H9 (cell line): ENCODE measurements at regions not wholly inside any gene's neighbourhood (a gene's known extent, or its start where the extent isn't known, plus 50 kb on each side); places are given as distances from the start of the nearest gene placed in this dataset.

Experiments
- DNase-seq: peaks from one replicate; pipeline ENCODE4 v3.0.0-alpha.2; 2017
- H2AFZ ChIP-seq: one replicate; pipeline ENCODE4 v1.6.1; 2013; ENCODE audit warnings: mild to moderate bottlenecking, low read length, control low read depth, moderate library complexity
- H2AK5ac ChIP-seq: 2 replicates; pipeline ENCODE4 v1.6.1; 2013; ENCODE audit warnings: low read length, control low read depth, mixed read lengths; ENCODE audit not compliant: insufficient read length
- H2BK120ac ChIP-seq: one replicate; pipeline ENCODE4 v1.6.1; 2013; ENCODE audit warnings: low read depth, mild to moderate bottlenecking, low read length, control low read depth, inconsistent platforms; ENCODE audit not compliant: poor library complexity, severe bottlenecking
- H2BK12ac ChIP-seq: 2 replicates; pipeline ENCODE4 v1.6.1; 2013; ENCODE audit warnings: low read length, control low read depth, mixed read lengths, low read depth; ENCODE audit not compliant: insufficient read length
- H2BK15ac ChIP-seq: 2 replicates; pipeline ENCODE4 v1.6.1; 2013; ENCODE audit warnings: low read depth, low read length, control low read depth
- H2BK20ac ChIP-seq: one replicate; pipeline ENCODE4 v1.6.1; 2013; ENCODE audit warnings: low read depth, mild to moderate bottlenecking, low read length, control low read depth, inconsistent platforms; ENCODE audit not compliant: poor library complexity, severe bottlenecking
- H2BK5ac ChIP-seq: 2 replicates; pipeline ENCODE4 v1.6.1; 2013; ENCODE audit warnings: low read length, control low read depth, mixed read lengths; ENCODE audit not compliant: insufficient read length
- H3K14ac ChIP-seq: 2 replicates; pipeline ENCODE4 v1.6.1; 2013; ENCODE audit warnings: low read length, control low read depth; ENCODE audit not compliant: insufficient read depth
- H3K18ac ChIP-seq: 2 replicates; pipeline ENCODE4 v1.6.1; 2013; ENCODE audit warnings: low read depth, mild to moderate bottlenecking, mixed read lengths, low read length, control low read depth; ENCODE audit not compliant: insufficient read length
- H3K23ac ChIP-seq: 2 replicates; pipeline ENCODE4 v1.6.1; 2013; ENCODE audit warnings: low read length, control low read depth, mixed read lengths, low read depth; ENCODE audit not compliant: insufficient read length
- H3K23me2 ChIP-seq: 2 replicates; pipeline ENCODE4 v1.6.1; 2013; ENCODE audit warnings: low read depth, mild to moderate bottlenecking, mixed read lengths, low read length, control low read depth; ENCODE audit not compliant: insufficient read length, poor library complexity, severe bottlenecking
- H3K27ac ChIP-seq: 2 replicates; pipeline ENCODE4 v1.5.1; 2013; ENCODE audit warnings: low read length, control low read depth, mixed read lengths, low read depth; ENCODE audit not compliant: insufficient read length
- H3K27me3 ChIP-seq: 2 replicates; pipeline ENCODE4 v1.6.1; 2013; ENCODE audit warnings: low read length, control low read depth, inconsistent platforms; ENCODE audit not compliant: insufficient read depth
- H3K4ac ChIP-seq: 2 replicates; pipeline ENCODE4 v1.6.1; 2013; ENCODE audit warnings: low read depth, mild to moderate bottlenecking, control low read depth, inconsistent platforms, low read length, moderate library complexity
- H3K4me1 ChIP-seq: 2 replicates; pipeline ENCODE4 v1.6.1; 2013; ENCODE audit warnings: low read length, control low read depth, inconsistent platforms; ENCODE audit not compliant: insufficient read depth
- H3K4me2 ChIP-seq: 2 replicates; pipeline ENCODE4 v1.6.1; 2013; ENCODE audit warnings: low read length, control low read depth, mixed read lengths; ENCODE audit not compliant: insufficient read length, insufficient read depth
- H3K56ac ChIP-seq: 2 replicates; pipeline ENCODE4 v1.6.1; 2013; ENCODE audit warnings: low read depth, mild to moderate bottlenecking, mixed read lengths, low read length, control low read depth; ENCODE audit not compliant: insufficient read length
- H3K79me1 ChIP-seq: 2 replicates; pipeline ENCODE4 v1.6.1; 2013; ENCODE audit warnings: low read depth, mild to moderate bottlenecking, moderate library complexity, low read length, control low read depth, inconsistent platforms; ENCODE audit not compliant: insufficient read depth, poor library complexity, severe bottlenecking
- H3K79me2 ChIP-seq: 2 replicates; pipeline ENCODE4 v1.6.1; 2013; ENCODE audit warnings: low read length, control low read depth, inconsistent platforms; ENCODE audit not compliant: insufficient read depth
- H3K9ac ChIP-seq: 2 replicates; pipeline ENCODE4 v1.6.1; 2013; ENCODE audit warnings: low read length, control low read depth, mixed read lengths; ENCODE audit not compliant: insufficient read length; ENCODE audit errors: extremely low read depth
- H3K9me3 ChIP-seq: one replicate; pipeline ENCODE4 v1.6.1; 2013; ENCODE audit warnings: low read depth, low read length, inconsistent platforms; ENCODE audit not compliant: control insufficient read depth
- H3T11ph ChIP-seq: one replicate; pipeline ENCODE4 v1.6.1; 2013; ENCODE audit warnings: mild to moderate bottlenecking, low read length, control low read depth, inconsistent platforms
- H4K20me1 ChIP-seq: one replicate; pipeline ENCODE4 v1.6.1; 2013; ENCODE audit not compliant: control insufficient read depth, insufficient read length, insufficient read depth
- H4K5ac ChIP-seq: 2 replicates; pipeline ENCODE4 v1.6.1; 2013; ENCODE audit warnings: low read depth, mild to moderate bottlenecking, mixed read lengths, low read length, control low read depth; ENCODE audit not compliant: insufficient read length
- H4K8ac ChIP-seq: replicated peaks from 2 replicates; pipeline ENCODE4 v1.6.1; 2013; ENCODE audit warnings: low read length, control low read depth, mixed read lengths, low read depth; ENCODE audit not compliant: insufficient read length
- H4K91ac ChIP-seq: 2 replicates; pipeline ENCODE4 v1.6.1; 2013; ENCODE audit warnings: low read depth, mild to moderate bottlenecking, moderate library complexity, mixed read lengths, low read length, control low read depth; ENCODE audit not compliant: insufficient read length
- H3K27ac Mint-ChIP-seq, 3 experiments: 2 replicates in 2 of 3; 3 replicates in 1 of 3; pipeline ENCODE4 v1.8.0; 2020 to 2021; ENCODE audit warnings: mixed read lengths in 3 of 3, mild to moderate bottlenecking in 1 of 3, moderate library complexity in 1 of 3
- H3K27me3 Mint-ChIP-seq: 2 replicates; pipeline ENCODE4 v1.8.0; 2021; ENCODE audit warnings: low read depth, mild to moderate bottlenecking, moderate library complexity, mixed read lengths
- H3K36me3 Mint-ChIP-seq, 3 experiments: 2 replicates in 2 of 3; 3 replicates in 1 of 3; pipeline ENCODE4 v1.8.0; 2020 to 2021; ENCODE audit warnings: low read depth in 3 of 3, mixed read lengths in 3 of 3; ENCODE audit not compliant: insufficient read depth in 1 of 3
- H3K4me1 Mint-ChIP-seq, 2 experiments: 2 replicates each; pipeline ENCODE4 v1.8.0; 2020; ENCODE audit warnings: mixed read lengths in 2 of 2
- H3K4me3 Mint-ChIP-seq, 2 experiments: 2 replicates in 1 of 2; 3 replicates in 1 of 2; pipeline ENCODE4 v1.8.0; 2020 to 2021; ENCODE audit warnings: mild to moderate bottlenecking in 2 of 2, mixed read lengths in 2 of 2, moderate library complexity in 1 of 2
- H3K9me3 Mint-ChIP-seq, 2 experiments: 2 replicates in 1 of 2; 3 replicates in 1 of 2; pipeline ENCODE4 v1.8.0; 2020; ENCODE audit warnings: mild to moderate bottlenecking in 2 of 2, mixed read lengths in 2 of 2, moderate library complexity in 1 of 2
- CTCF ChIP-seq: fragments of 200-600 bp; sonication (generic); conservative IDR thresholded peaks from 3 replicates; pipeline ENCODE4 v1.8.0; 2021; ENCODE audit warnings: antibody characterized with exemption, mild to moderate bottlenecking
- WGBS: extraction: QIAGEN DNeasy Blood & Tissue Kit; methylation state at CpG from one replicate; pipeline ENCODE4 v1.1.7; 2013; ENCODE audit warnings: missing lambda C conversion rate, low lambda C conversion rate, mixed read lengths; ENCODE audit not compliant: insufficient read length; ENCODE audit errors: extremely low coverage; 5-methylcytosine and 5-hydroxymethylcytosine counted together

GRCh38 chr13:40471911-40472310 lies 194.5 kb downstream of the FOXO1 start:
- no peak overlapping the region for H3K23ac ChIP-seq
- H4K20me1 ChIP-seq = no peaks in the 10 kb centered on the region
- Mint-ChIP-seq H3K27me3 (no peaks in the 10 kb centered on the region; the same call in 1 of the 2 replicates), H3K27ac (no peak overlapping the region), H3K36me3 (no peaks in the 10 kb centered on the region; a peak in 2 of 7 replicates), H3K9me3 (peaks cover 0 to 9% of the 10 kb centered on the region in 2 experiments; a peak in 2 of 5 replicates), H3K4me3 (no peak overlapping the region), H3K4me1 (peaks cover 8 to 13% of the 10 kb centered on the region in 2 experiments)
- H3K18ac ChIP-seq = no peak overlapping the region
- no peak overlapping the region for H4K8ac ChIP-seq
- no peak overlapping the region for H3K56ac ChIP-seq
- H3K27me3 ChIP-seq = no peaks in the 10 kb centered on the region
- DNase-seq = no peak
- no peaks in the 10 kb centered on the region for H3K4me1 ChIP-seq
- no peaks in the 10 kb centered on the region for H3K23me2 ChIP-seq
- H3K14ac ChIP-seq = no peak overlapping the region
- no peaks in the 10 kb centered on the region for H3K79me1 ChIP-seq
- no peak overlapping the region for H2BK20ac ChIP-seq
- H3K79me2 ChIP-seq = no peaks in the 10 kb centered on the region
- H3T11ph ChIP-seq = no peak overlapping the region
- no peak overlapping the region for H3K9ac ChIP-seq
- no peak overlapping the region for H2BK5ac ChIP-seq
- no peak for TF ChIP-seq CTCF
- no peaks in the 10 kb centered on the region for H3K9me3 ChIP-seq
- no peak overlapping the region for H3K4ac ChIP-seq
- WGBS = no CpG with 5 or more reads among the region's 10 CpGs
- H2AFZ ChIP-seq = no peak overlapping the region
- H3K27ac ChIP-seq = no peak overlapping the region
- no peak overlapping the region for H3K4me2 ChIP-seq
- H2BK12ac ChIP-seq = no peak overlapping the region
- no peak overlapping the region for H2BK120ac ChIP-seq
- H2BK15ac ChIP-seq = no peak overlapping the region
- H4K91ac ChIP-seq = no peak overlapping the region
- H2AK5ac ChIP-seq = no peak overlapping the region
- no peak overlapping the region for H4K5ac ChIP-seq
